Erythroblast (primary cell): ENCODE measurements at regions not wholly inside any gene's neighbourhood (a gene's known extent, or its start where the extent isn't known, plus 50 kb on each side); places are given as distances from the start of the nearest gene placed in this dataset.

Experiments
- GATA1 ChIP-seq: IDR thresholded peaks from 2 replicates; pipeline ENCODE4 v1.6.1; 2011; ENCODE audit warnings: low read depth, mild to moderate bottlenecking, control low read depth, low read length, moderate library complexity
- POLR2A ChIP-seq: IDR thresholded peaks from 2 replicates; pipeline ENCODE4 v1.6.1; 2011; ENCODE audit warnings: mild to moderate bottlenecking, low read length

GRCh38 chr2:23145460-23145859, 239.5 kb upstream of the KLHL29 start:
- TF ChIP-seq POLR2A (no peak), GATA1 (no peak)
